NCI-H446 (cell line): ENCODE measurements at regions not wholly inside any gene's neighbourhood (a gene's known extent, or its start where the extent isn't known, plus 50 kb on each side); places are given as distances from the start of the nearest gene placed in this dataset.
A peak's percentile ranks its signal among the peaks of the same experiment; 100 is the strongest.

Source experiments
- DNase-seq, 2 experiments: peaks; one replicate each; lab custom pipeline; 2025; lab: John Stamatoyannopoulos, UW

GRCh38 chr2:226652983-226653765 is 146.4 kb downstream of the IRS1 start:
- DNase-seq, result no peak

GRCh38 chr2:226652369-226652768 is 147.3 kb downstream of the IRS1 start:
- DNase-seq, result no peak

GRCh38 chr2:226649871-226650660 is 149.6 kb downstream of the IRS1 start:
- DNase-seq, result peak; percentile 13 to 59

- no peak for DNase-seq
These were observed 150.4 kb downstream of the IRS1 start for GRCh38 chr2:226649201-226649600.

- no peak for DNase-seq
These were observed 151.8 kb downstream of the IRS1 start for GRCh38 chr2:226647621-226648518.

- no peak for DNase-seq
These were observed 155.2 kb downstream of the IRS1 start for GRCh38 chr2:226644399-226644865.

- DNase-seq, result no peak
These were observed 155.7 kb downstream of the IRS1 start for GRCh38 chr2:226643946-226644282.

- no peak for DNase-seq
These were observed 156.3 kb downstream of the IRS1 start for GRCh38 chr2:226643030-226643945.

- no peak for DNase-seq
These were observed 158.6 kb downstream of the IRS1 start for GRCh38 chr2:226641008-226641407.

- DNase-seq, result no peak
These were observed 159.1 kb downstream of the IRS1 start for GRCh38 chr2:226640501-226640900.

GRCh38 chr2:226639550-226639949 is 160.1 kb downstream of the IRS1 start:
- DNase-seq, result no peak

- no peak for DNase-seq
These were observed 161.0 kb downstream of the IRS1 start for GRCh38 chr2:226638576-226638975.

- no peak for DNase-seq
These were observed 162.2 kb downstream of the IRS1 start for GRCh38 chr2:226637383-226637782.

GRCh38 chr2:226636586-226636985 is 163.0 kb downstream of the IRS1 start:
- no peak for DNase-seq

GRCh38 chr2:226634943-226635604 is 164.5 kb downstream of the IRS1 start:
- DNase-seq, result no peak

- DNase-seq, result no peak
These were observed 167.9 kb downstream of the IRS1 start for GRCh38 chr2:226631671-226632070.

- no peak for DNase-seq
These were observed 168.4 kb downstream of the IRS1 start for GRCh38 chr2:226631187-226631586.

GRCh38 chr2:226625946-226626345 is 173.7 kb downstream of the IRS1 start:
- no peak for DNase-seq

- DNase-seq, result peak in 1 of 2 experiments; percentile 45
These were observed 175.8 kb downstream of the IRS1 start for GRCh38 chr2:226623587-226624368.

- DNase-seq, result no peak
These were observed 177.1 kb downstream of the IRS1 start for GRCh38 chr2:226622484-226622883.
